HCT116 (cell line): ENCODE measurements at regions not wholly inside any gene's neighbourhood (a gene's known extent, or its start where the extent isn't known, plus 50 kb on each side); places are given as distances from the start of the nearest gene placed in this dataset.

ENCODE experiments used
- CTCF ChIP-seq, 3 experiments: fragments of 200-600 bp in 1 of 3; sonication (generic) in 1 of 3; IDR thresholded peaks in 2 of 3; conservative IDR thresholded peaks in 1 of 3; 2 replicates each; pipeline ENCODE4 v1.5.1; 2012 to 2017; ENCODE audit warnings: low read depth in 2 of 3, low read length in 2 of 3, antibody characterized with exemption in 1 of 3, borderline replicate concordance in 1 of 3, control low read depth in 1 of 3, mild to moderate bottlenecking in 1 of 3, mixed read lengths in 1 of 3, mixed run types in 1 of 3, moderate library complexity in 1 of 3; ENCODE audit not compliant: insufficient read depth in 1 of 3
- EZH2phosphoT487 ChIP-seq: fragments of 200-600 bp; IDR thresholded peaks from 2 replicates; pipeline ENCODE4 v1.6.1; 2018; ENCODE audit warnings: antibody characterized with exemption, borderline replicate concordance
- FOSL1 ChIP-seq: IDR thresholded peaks from 2 replicates; pipeline ENCODE4 v1.6.1; 2012; ENCODE audit warnings: low read depth
- JUND ChIP-seq: IDR thresholded peaks from 2 replicates; pipeline ENCODE4 v1.6.1; 2012
- POLR2A ChIP-seq: IDR thresholded peaks from 2 replicates; pipeline ENCODE4 v1.7.0; 2011; ENCODE audit warnings: borderline replicate concordance; ENCODE audit not compliant: insufficient read depth, insufficient read length; ENCODE audit errors: extremely low read depth
- POLR2AphosphoS5 ChIP-seq: IDR thresholded peaks from 2 replicates; pipeline ENCODE4 v1.6.1; 2011; ENCODE audit warnings: mild to moderate bottlenecking, low read depth, low read length, moderate library complexity
- REST ChIP-seq: IDR thresholded peaks from 2 replicates; pipeline ENCODE4 v1.6.1; 2012; ENCODE audit warnings: low read depth
- TF ChIP-seq, protein P1 (sequence below): IDR thresholded peaks from 2 replicates; pipeline ENCODE4 v1.6.1; 2011; ENCODE audit warnings: mild to moderate bottlenecking, low read length, moderate library complexity; ENCODE audit not compliant: insufficient replicate concordance; ENCODE audit errors: extremely low read depth
- TF ChIP-seq, protein P2 (sequence below): IDR thresholded peaks from 2 replicates; pipeline ENCODE4 v1.6.1; 2012

DNA sequence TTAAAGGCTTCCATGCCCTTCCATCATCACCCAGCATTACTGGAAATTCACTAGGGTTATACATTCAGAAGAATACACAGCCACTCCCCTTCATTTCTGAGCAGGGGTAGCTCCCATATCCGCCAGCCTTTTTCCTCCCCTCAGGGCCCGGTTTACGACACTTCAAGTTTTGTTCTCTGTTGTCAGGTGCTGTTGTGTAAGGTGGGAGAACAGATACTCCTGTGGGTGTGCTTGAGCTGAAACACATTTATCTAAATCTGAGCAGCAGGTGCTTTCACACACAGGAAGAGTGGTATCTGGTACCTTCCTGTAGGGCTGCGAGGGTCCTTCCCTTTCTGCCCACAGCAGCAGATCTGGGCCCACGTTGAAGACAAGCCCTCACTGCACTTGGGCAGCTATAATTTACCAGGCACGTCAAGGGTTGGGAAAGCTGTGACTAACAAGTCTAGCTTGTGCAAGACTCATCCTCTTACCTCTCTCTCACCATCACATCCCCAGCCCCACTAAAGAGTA, 215.8 kb upstream of the RREB1 start:
- TF ChIP-seq POLR2A: no peak
- TF ChIP-seq REST: no peak
- TF ChIP-seq POLR2AphosphoS5: no peak
- TF ChIP-seq CTCF (IDR thresholded peaks at IDR 0.05 in 2 of 3, conservative IDR thresholded peaks at IDR 0.05 in 1 of 3; ENCODE audit: borderline replicate concordance in 1 of 3, insufficient read depth in 1 of 3, low read depth in 2 of 3, low read length in 2 of 3): no peak
- TF ChIP-seq, protein P1, sequence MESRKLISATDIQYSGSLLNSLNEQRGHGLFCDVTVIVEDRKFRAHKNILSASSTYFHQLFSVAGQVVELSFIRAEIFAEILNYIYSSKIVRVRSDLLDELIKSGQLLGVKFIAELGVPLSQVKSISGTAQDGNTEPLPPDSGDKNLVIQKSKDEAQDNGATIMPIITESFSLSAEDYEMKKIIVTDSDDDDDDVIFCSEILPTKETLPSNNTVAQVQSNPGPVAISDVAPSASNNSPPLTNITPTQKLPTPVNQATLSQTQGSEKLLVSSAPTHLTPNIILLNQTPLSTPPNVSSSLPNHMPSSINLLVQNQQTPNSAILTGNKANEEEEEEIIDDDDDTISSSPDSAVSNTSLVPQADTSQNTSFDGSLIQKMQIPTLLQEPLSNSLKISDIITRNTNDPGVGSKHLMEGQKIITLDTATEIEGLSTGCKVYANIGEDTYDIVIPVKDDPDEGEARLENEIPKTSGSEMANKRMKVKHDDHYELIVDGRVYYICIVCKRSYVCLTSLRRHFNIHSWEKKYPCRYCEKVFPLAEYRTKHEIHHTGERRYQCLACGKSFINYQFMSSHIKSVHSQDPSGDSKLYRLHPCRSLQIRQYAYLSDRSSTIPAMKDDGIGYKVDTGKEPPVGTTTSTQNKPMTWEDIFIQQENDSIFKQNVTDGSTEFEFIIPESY: no peak
- TF ChIP-seq FOSL1: no peak
- TF ChIP-seq JUND: no peak
- no peak for TF ChIP-seq EZH2phosphoT487
- TF ChIP-seq, protein P2, sequence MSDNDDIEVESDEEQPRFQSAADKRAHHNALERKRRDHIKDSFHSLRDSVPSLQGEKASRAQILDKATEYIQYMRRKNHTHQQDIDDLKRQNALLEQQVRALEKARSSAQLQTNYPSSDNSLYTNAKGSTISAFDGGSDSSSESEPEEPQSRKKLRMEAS: no peak
